ENCODE measurements at regions not wholly inside any gene's neighbourhood (a gene's known extent, or its start where the extent isn't known, plus 50 kb on each side); places are given as distances from the start of the nearest gene placed in this dataset.

GRCh38 chr11:119483341-119483880, 60.4 kb upstream of the THY1 start:
- Mint-ChIP-seq H3K27me3 (peaks cover 20% of the 10 kb centered on the region), H3K4me3 (no peak overlapping the region), H3K27ac (no peak overlapping the region), H3K4me1 (no peaks in the 10 kb centered on the region), H3K9me3 (no peaks in the 10 kb centered on the region), H3K36me3 (ENCODE audit: low read depth) (no peaks in the 10 kb centered on the region)
- DNase-seq: no peak
- no peak for ATAC-seq

- Mint-ChIP-seq H3K9me3 (no peaks in the 10 kb centered on the region), H3K27ac (no peak overlapping the region), H3K27me3 (peaks cover 17% of the 10 kb centered on the region), H3K4me1 (no peaks in the 10 kb centered on the region), H3K36me3 (ENCODE audit: low read depth) (no peaks in the 10 kb centered on the region), H3K4me3 (no peak overlapping the region)
- no peak for ATAC-seq
- no peak for DNase-seq
Measured at GRCh38 chr11:119482521-119483011, 59.6 kb upstream of the THY1 start.

GRCh38 chr11:119481667-119482400, 58.9 kb upstream of the THY1 start:
- Mint-ChIP-seq H3K27me3 (peaks cover 17% of the 10 kb centered on the region), H3K27ac (no peak overlapping the region), H3K4me1 (no peaks in the 10 kb centered on the region), H3K4me3 (no peak overlapping the region), H3K36me3 (ENCODE audit: low read depth) (no peaks in the 10 kb centered on the region), H3K9me3 (no peaks in the 10 kb centered on the region)
- no peak for DNase-seq
- ATAC-seq: no peak

GRCh38 chr11:119481021-119481666, 58.2 kb upstream of the THY1 start:
- ATAC-seq (peak; percentile 69), DNase-seq (peak; percentile 85)
- H3K36me3 Mint-ChIP-seq (ENCODE audit: low read depth): no peaks in the 10 kb centered on the region
- H3K4me3 Mint-ChIP-seq: no peak overlapping the region
- no peaks in the 10 kb centered on the region for H3K9me3 Mint-ChIP-seq
- no peaks in the 10 kb centered on the region for H3K4me1 Mint-ChIP-seq
- H3K27ac Mint-ChIP-seq: no peak overlapping the region
- H3K27me3 Mint-ChIP-seq: peaks cover 18% of the 10 kb centered on the region

- no peaks in the 10 kb centered on the region for H3K9me3 Mint-ChIP-seq
- H3K27ac Mint-ChIP-seq: no peak overlapping the region
- DNase-seq (no peak), ATAC-seq (no peak)
- H3K4me1 Mint-ChIP-seq: no peaks in the 10 kb centered on the region
- peaks cover 21% of the 10 kb centered on the region for H3K27me3 Mint-ChIP-seq
- no peaks in the 10 kb centered on the region for H3K36me3 Mint-ChIP-seq (ENCODE audit: low read depth)
- H3K4me3 Mint-ChIP-seq: no peak overlapping the region
Measured at GRCh38 chr11:119480380-119481020, 57.5 kb upstream of the THY1 start.

- H3K9me3 Mint-ChIP-seq: no peaks in the 10 kb centered on the region
Measured at GRCh38 chr11:119479685-119480275, 56.8 kb upstream of the THY1 start.

GRCh38 chr11:119478711-119479285, 55.8 kb upstream of the THY1 start:
- no peak for DNase-seq
- no peaks in the 10 kb centered on the region for H3K36me3 Mint-ChIP-seq (ENCODE audit: low read depth)
- H3K27ac Mint-ChIP-seq: no peak overlapping the region
- H3K9me3 Mint-ChIP-seq: no peaks in the 10 kb centered on the region
- no peak overlapping the region for H3K4me3 Mint-ChIP-seq
- peaks cover 18% of the 10 kb centered on the region for H3K27me3 Mint-ChIP-seq
- H3K4me1 Mint-ChIP-seq: peaks cover 1% of the 10 kb centered on the region
- ATAC-seq: no peak

More at GRCh38 chr11:119479685-119480275, 56.8 kb upstream of the THY1 start:
- H3K36me3 Mint-ChIP-seq (ENCODE audit: low read depth): no peaks in the 10 kb centered on the region
- H3K4me1 Mint-ChIP-seq: peaks cover 1% of the 10 kb centered on the region
- peaks cover 21% of the 10 kb centered on the region for H3K27me3 Mint-ChIP-seq
- ATAC-seq: no peak
- DNase-seq: no peak
- H3K4me3 Mint-ChIP-seq: no peak overlapping the region
- no peak overlapping the region for H3K27ac Mint-ChIP-seq

GRCh38 chr11:119476666-119477331, 53.8 kb upstream of the THY1 start:
- DNase-seq (no peak), ATAC-seq (no peak)
- no peaks in the 10 kb centered on the region for H3K9me3 Mint-ChIP-seq
- H3K4me1 Mint-ChIP-seq: peaks cover 1% of the 10 kb centered on the region
- no peak overlapping the region for H3K27ac Mint-ChIP-seq
- H3K4me3 Mint-ChIP-seq: no peak overlapping the region
- no peaks in the 10 kb centered on the region for H3K36me3 Mint-ChIP-seq (ENCODE audit: low read depth)
- H3K27me3 Mint-ChIP-seq: peaks cover 24% of the 10 kb centered on the region

GRCh38 chr11:119476038-119476437, 53.1 kb upstream of the THY1 start:
- Mint-ChIP-seq H3K4me3 (no peak overlapping the region), H3K27me3 (peaks cover 23% of the 10 kb centered on the region), H3K4me1 (peaks cover 1% of the 10 kb centered on the region), H3K9me3 (no peaks in the 10 kb centered on the region), H3K36me3 (ENCODE audit: low read depth) (no peaks in the 10 kb centered on the region), H3K27ac (no peak overlapping the region)
- ATAC-seq (no peak), DNase-seq (no peak)

- peaks cover 1% of the 10 kb centered on the region for H3K4me1 Mint-ChIP-seq
- peak; percentile 65 for ATAC-seq
- no peaks in the 10 kb centered on the region for H3K36me3 Mint-ChIP-seq (ENCODE audit: low read depth)
- H3K4me3 Mint-ChIP-seq: no peak overlapping the region
- DNase-seq: peak; percentile 64
- peaks cover 19% of the 10 kb centered on the region for H3K27me3 Mint-ChIP-seq
- H3K9me3 Mint-ChIP-seq: no peaks in the 10 kb centered on the region
- H3K27ac Mint-ChIP-seq: no peak overlapping the region
Measured at GRCh38 chr11:119474682-119475596, 52.0 kb upstream of the THY1 start.

GRCh38 chr11:119473901-119474681, 51.1 kb upstream of the THY1 start:
- peaks cover 18% of the 10 kb centered on the region for H3K27me3 Mint-ChIP-seq
- no peak for ATAC-seq

GRCh38 chr11:119473226-119473625, 50.3 kb upstream of the THY1 start:
- no peak overlapping the region for H3K27ac Mint-ChIP-seq

More at GRCh38 chr11:119473901-119474681, 51.1 kb upstream of the THY1 start:
- Mint-ChIP-seq H3K4me3 (no peak overlapping the region), H3K9me3 (no peaks in the 10 kb centered on the region), H3K4me1 (peaks cover 1% of the 10 kb centered on the region), H3K36me3 (ENCODE audit: low read depth) (no peaks in the 10 kb centered on the region), H3K27ac (no peak overlapping the region)
- DNase-seq: no peak

More at GRCh38 chr11:119473226-119473625, 50.3 kb upstream of the THY1 start:
- Mint-ChIP-seq H3K27me3 (peaks cover 20% of the 10 kb centered on the region), H3K4me3 (no peak overlapping the region), H3K9me3 (no peaks in the 10 kb centered on the region), H3K4me1 (peaks cover 1% of the 10 kb centered on the region), H3K36me3 (ENCODE audit: low read depth) (no peaks in the 10 kb centered on the region)
- ATAC-seq (no peak), DNase-seq (no peak)
